Endothelial cell of hepatic sinusoid (primary cell): ENCODE measurements at regions not wholly inside any gene's neighbourhood (a gene's known extent, or its start where the extent isn't known, plus 50 kb on each side); places are given as distances from the start of the nearest gene placed in this dataset.
"Not testable (repeated sequence)": the region's sequence is repeated elsewhere in the genome, so short reads cannot be mapped to it uniquely, and the experiment has no call there.

Experiments used
- in situ Hi-C: cut with HindIII; loops from 2 replicates; pipeline ENCODE4 v1.10.0; 2017; ENCODE audit warnings: low sequenced_read_pairs

GRCh38 chr12:100083308-100083707 lies 59.4 kb downstream of the BLTP3B start:
- in situ Hi-C loops: no loop called here

DNA sequence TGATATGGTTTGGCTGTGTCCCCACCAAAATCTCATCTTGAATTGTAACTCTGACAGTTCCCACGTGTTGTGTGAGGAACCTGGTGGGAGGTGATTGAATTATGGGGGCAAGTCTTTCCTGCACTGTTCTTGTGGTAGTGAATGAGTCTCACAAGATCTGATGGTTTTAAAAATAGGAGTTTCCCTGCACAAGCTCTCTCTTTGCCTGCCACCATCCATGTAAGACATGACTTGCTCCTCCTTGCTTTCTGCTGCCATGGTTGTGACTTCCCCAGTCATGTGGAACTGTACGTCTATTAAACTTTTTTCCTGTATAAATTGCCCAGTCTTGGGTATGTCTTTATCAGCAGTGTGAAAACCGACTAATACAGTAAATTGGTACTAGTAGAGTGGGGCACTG lies 63.9 kb downstream of the BLTP3B start:
- in situ Hi-C loops: not testable (repeated sequence)

DNA sequence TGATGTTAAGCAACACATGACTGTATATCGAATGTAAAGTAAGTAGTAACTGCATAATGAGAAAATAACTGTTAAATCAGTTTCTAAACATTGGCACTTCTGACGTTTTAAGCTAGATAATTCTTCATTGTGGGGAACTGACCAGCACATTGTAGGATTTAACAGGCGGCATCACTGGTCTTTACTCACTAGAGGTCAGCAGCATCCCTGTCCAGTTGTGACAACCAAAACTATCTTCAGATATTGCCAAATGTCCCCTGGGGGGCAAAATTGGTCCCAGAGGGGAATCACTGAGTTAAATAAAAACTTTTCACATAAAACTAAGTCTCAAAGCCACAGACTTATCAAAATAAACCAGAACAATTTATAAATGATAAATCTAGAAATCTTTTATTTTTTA lies 65.3 kb downstream of the BLTP3B start:
- in situ Hi-C loops: no loop called here

GRCh38 chr12:100075598-100075997 lies 67.1 kb downstream of the BLTP3B start:
- in situ Hi-C loops: no loop called here

- in situ Hi-C loops: no loop called here
These were observed 72.9 kb downstream of the BLTP3B start for GRCh38 chr12:100069795-100070194.

GRCh38 chr12:100068305-100068704 lies 74.4 kb downstream of the BLTP3B start:
- in situ Hi-C loops: no loop called here

DNA sequence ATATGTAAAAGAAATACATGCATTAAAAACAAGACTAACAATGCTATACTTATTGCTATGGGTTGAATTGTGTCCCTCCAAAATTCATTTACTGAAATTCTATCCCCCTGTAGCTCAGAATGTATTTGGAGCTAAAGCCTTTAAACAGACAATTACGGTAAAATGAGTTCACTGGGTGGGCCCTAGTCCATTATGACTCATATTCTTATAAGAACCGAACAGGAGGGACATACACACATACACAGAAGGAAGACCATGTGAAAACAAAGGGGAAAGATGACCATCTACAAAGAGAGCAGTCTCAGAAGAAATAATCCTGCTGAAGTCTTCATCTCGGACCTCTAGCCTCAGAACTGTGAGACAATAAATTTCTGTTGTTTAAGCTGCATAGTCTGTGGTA lies 77.1 kb upstream of the ANKS1B start:
- in situ Hi-C loops: loop anchor here (5.0 kb wide), 1 partner anchor 75 kb away; no protein-coding TSS in a partner anchor

DNA sequence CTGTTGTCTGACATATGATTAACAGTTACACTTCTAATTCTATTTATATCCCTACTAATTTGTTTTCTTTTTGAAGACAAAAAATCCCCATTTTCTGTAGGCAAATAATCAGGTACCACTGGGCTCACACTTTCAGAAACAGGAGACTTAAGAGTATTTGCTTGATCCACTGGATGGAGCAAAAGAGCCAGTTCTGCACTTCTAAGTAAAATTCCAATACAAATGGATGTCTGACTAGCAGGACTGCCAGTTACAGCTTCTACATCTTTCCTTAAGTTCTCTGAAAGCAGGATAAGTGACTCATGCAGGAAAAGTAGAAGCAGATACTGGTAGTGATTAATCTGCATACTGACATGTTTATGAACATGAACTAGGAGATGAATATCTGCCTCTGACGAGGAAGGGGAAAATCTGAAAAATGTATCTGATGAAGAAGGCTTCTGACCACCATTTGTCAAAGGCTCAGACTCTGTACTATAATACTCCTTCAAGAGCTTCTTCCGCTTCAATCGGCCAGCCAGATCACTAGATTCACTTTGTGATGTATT lies 73.8 kb upstream of the ANKS1B start:
- in situ Hi-C loops: no loop called here

DNA sequence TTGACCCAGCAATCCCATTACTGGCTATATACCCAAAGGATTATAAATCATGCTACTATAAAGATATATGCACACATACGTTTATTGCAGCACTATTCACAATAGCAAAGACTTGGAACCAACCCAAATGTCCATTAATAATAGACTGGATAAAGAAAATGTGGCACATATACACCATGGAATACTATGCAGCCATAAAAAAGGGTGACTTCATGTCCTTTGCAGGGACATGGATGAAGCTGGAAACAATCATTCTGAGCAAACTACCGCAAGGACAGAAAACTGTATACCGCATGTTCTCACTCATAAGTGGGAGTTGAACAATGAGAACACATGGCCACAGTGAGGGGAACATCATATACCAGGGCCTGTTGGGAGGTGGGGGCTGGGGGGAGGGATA lies 61.5 kb upstream of the ANKS1B start:
- in situ Hi-C loops: not testable (repeated sequence)

- in situ Hi-C loops: no loop called here
These were observed 59.5 kb upstream of the ANKS1B start for GRCh38 chr12:100044266-100044665.

GRCh38 chr12:100043631-100044030 lies 58.9 kb upstream of the ANKS1B start:
- in situ Hi-C loops: no loop called here
